ENCODE measurements at regions not wholly inside any gene's neighbourhood (a gene's known extent, or its start where the extent isn't known, plus 50 kb on each side); places are given as distances from the start of the nearest gene placed in this dataset.
"Not testable (repeated sequence)": the region's sequence is repeated elsewhere in the genome, so short reads cannot be mapped to it uniquely, and the experiment has no call there.

DNA sequence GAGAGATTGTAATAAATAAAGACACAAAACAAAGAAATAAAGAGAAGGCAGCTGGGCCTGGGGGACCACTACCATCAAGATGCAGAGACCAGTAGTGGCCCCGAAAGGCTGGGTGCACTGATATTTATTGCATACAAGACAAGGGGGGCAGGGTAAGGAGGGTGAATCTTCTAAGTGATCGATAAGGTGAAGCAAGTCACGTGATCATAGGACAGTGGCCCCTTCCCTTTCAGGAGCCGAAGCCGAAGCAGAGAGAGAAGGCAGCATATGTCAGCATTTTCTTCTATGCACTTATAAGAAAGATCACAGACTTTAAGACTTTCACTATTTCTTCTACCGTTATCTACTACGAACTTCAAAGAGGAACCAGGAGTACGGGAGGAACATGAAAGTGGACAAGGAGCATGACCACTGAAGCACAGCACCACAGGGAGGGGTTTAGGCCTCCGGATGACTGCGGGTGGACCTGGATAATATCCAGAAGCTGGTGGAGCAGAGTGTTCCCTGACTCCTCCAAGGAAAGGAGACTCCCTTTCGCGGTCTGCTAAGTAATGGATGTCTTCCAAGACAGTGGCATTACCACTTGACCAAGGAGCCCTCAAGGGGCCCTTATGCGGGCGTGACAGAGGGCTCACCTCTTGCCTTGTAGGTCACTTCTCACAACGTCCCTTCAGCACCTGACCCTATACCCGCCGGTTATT lies 126.4 kb downstream of the RBM46 start:
- TF ChIP-seq, protein P1, sequence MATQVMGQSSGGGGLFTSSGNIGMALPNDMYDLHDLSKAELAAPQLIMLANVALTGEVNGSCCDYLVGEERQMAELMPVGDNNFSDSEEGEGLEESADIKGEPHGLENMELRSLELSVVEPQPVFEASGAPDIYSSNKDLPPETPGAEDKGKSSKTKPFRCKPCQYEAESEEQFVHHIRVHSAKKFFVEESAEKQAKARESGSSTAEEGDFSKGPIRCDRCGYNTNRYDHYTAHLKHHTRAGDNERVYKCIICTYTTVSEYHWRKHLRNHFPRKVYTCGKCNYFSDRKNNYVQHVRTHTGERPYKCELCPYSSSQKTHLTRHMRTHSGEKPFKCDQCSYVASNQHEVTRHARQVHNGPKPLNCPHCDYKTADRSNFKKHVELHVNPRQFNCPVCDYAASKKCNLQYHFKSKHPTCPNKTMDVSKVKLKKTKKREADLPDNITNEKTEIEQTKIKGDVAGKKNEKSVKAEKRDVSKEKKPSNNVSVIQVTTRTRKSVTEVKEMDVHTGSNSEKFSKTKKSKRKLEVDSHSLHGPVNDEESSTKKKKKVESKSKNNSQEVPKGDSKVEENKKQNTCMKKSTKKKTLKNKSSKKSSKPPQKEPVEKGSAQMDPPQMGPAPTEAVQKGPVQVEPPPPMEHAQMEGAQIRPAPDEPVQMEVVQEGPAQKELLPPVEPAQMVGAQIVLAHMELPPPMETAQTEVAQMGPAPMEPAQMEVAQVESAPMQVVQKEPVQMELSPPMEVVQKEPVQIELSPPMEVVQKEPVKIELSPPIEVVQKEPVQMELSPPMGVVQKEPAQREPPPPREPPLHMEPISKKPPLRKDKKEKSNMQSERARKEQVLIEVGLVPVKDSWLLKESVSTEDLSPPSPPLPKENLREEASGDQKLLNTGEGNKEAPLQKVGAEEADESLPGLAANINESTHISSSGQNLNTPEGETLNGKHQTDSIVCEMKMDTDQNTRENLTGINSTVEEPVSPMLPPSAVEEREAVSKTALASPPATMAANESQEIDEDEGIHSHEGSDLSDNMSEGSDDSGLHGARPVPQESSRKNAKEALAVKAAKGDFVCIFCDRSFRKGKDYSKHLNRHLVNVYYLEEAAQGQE (IDR thresholded peaks at IDR 0.05; ENCODE audit: borderline replicate concordance) = not testable (repeated sequence)
- TF ChIP-seq, protein P1 (CRISPR knock-in tag; IDR thresholded peaks at IDR 0.05; ENCODE audit: low read depth) = not testable (repeated sequence)
- TF ChIP-seq, protein P2, sequence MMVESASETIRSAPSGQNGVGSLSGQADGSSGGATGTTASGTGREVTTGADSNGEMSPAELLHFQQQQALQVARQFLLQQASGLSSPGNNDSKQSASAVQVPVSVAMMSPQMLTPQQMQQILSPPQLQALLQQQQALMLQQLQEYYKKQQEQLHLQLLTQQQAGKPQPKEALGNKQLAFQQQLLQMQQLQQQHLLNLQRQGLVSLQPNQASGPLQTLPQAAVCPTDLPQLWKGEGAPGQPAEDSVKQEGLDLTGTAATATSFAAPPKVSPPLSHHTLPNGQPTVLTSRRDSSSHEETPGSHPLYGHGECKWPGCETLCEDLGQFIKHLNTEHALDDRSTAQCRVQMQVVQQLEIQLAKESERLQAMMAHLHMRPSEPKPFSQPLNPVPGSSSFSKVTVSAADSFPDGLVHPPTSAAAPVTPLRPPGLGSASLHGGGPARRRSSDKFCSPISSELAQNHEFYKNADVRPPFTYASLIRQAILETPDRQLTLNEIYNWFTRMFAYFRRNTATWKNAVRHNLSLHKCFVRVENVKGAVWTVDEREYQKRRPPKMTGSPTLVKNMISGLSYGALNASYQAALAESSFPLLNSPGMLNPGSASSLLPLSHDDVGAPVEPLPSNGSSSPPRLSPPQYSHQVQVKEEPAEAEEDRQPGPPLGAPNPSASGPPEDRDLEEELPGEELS (CRISPR knock-in tag; IDR thresholded peaks at IDR 0.05; ENCODE audit: borderline replicate concordance) = not testable (repeated sequence)
- not testable (repeated sequence) for TF ChIP-seq YY1 (IDR thresholded peaks at IDR 0.05; ENCODE audit: borderline replicate concordance in 1 of 3, control insufficient read depth in 1 of 3, extremely low read depth in 1 of 3, insufficient read depth in 3 of 3, insufficient read length in 1 of 3, insufficient replicate concordance in 2 of 3, low read depth in 1 of 3, low read length in 2 of 3); EP300 (IDR thresholded peaks at IDR 0.05; ENCODE audit: low read length); ZNF12 (CRISPR knock-in tag; IDR thresholded peaks at IDR 0.05)
- TF ChIP-seq, protein P3, sequence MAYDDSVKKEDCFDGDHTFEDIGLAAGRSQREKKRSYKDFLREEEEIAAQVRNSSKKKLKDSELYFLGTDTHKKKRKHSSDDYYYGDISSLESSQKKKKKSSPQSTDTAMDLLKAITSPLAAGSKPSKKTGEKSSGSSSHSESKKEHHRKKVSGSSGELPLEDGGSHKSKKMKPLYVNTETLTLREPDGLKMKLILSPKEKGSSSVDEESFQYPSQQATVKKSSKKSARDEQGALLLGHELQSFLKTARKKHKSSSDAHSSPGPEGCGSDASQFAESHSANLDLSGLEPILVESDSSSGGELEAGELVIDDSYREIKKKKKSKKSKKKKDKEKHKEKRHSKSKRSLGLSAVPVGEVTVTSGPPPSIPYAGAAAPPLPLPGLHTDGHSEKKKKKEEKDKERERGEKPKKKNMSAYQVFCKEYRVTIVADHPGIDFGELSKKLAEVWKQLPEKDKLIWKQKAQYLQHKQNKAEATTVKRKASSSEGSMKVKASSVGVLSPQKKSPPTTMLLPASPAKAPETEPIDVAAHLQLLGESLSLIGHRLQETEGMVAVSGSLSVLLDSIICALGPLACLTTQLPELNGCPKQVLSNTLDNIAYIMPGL (CRISPR knock-in tag; IDR thresholded peaks at IDR 0.05) = not testable (repeated sequence)
- TF ChIP-seq, protein P4, sequence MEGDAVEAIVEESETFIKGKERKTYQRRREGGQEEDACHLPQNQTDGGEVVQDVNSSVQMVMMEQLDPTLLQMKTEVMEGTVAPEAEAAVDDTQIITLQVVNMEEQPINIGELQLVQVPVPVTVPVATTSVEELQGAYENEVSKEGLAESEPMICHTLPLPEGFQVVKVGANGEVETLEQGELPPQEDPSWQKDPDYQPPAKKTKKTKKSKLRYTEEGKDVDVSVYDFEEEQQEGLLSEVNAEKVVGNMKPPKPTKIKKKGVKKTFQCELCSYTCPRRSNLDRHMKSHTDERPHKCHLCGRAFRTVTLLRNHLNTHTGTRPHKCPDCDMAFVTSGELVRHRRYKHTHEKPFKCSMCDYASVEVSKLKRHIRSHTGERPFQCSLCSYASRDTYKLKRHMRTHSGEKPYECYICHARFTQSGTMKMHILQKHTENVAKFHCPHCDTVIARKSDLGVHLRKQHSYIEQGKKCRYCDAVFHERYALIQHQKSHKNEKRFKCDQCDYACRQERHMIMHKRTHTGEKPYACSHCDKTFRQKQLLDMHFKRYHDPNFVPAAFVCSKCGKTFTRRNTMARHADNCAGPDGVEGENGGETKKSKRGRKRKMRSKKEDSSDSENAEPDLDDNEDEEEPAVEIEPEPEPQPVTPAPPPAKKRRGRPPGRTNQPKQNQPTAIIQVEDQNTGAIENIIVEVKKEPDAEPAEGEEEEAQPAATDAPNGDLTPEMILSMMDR (IDR thresholded peaks at IDR 0.05 in 2 of 3, conservative IDR thresholded peaks at IDR 0.05 in 1 of 3; ENCODE audit: insufficient read depth in 2 of 3, low read depth in 1 of 3, low read length in 3 of 3) = not testable (repeated sequence)

Measured in K562 (cell line).